Upper lobe of right lung (tissue), 1 donor: ENCODE measurements at regions not wholly inside any gene's neighbourhood (a gene's known extent, or its start where the extent isn't known, plus 50 kb on each side); places are given as distances from the start of the nearest gene placed in this dataset.
A peak's percentile ranks its signal among the peaks of the same experiment; 100 is the strongest.

ENCODE experiments used
- ATAC-seq: fragments of 200-7000 bp; cut with Tn5 transposase; one replicate; pipeline ENCODE4 v1.9.1; 2020; ENCODE audit warnings: mild to moderate bottlenecking, moderate library complexity
- DNase-seq: peaks from one replicate; pipeline ENCODE4 v3.0.0-alpha.2; 2020
- H3K27ac ChIP-seq: fragments of 200-600 bp; one replicate; pipeline ENCODE4 v1.8.0; 2022
- H3K27me3 ChIP-seq: fragments of 200-600 bp; one replicate; pipeline ENCODE4 v1.8.0; 2022; ENCODE audit warnings: mild to moderate bottlenecking
- H3K36me3 ChIP-seq: fragments of 200-600 bp; one replicate; pipeline ENCODE4 v1.8.0; 2022
- H3K4me1 ChIP-seq: fragments of 200-600 bp; one replicate; pipeline ENCODE4 v1.8.0; 2022
- H3K4me3 ChIP-seq: fragments of 200-600 bp; one replicate; pipeline ENCODE4 v1.8.0; 2022; ENCODE audit warnings: mild to moderate bottlenecking
- H3K9me3 ChIP-seq: fragments of 200-600 bp; one replicate; pipeline ENCODE4 v1.8.0; 2022
- CTCF ChIP-seq: fragments of 200-600 bp; IDR thresholded peaks from one replicate; pipeline ENCODE4 v1.8.0; 2022; ENCODE audit warnings: antibody characterized with exemption
- intact Hi-C: fragments of 100-400 bp; cut with DNase I; formaldehyde crosslinking; loops from one replicate; pipeline ENCODE4 v1.11.0; 2022
- donor health status: DM: no; HTN: yes; CAD: no; lungs with severe emphysema.

DNA sequence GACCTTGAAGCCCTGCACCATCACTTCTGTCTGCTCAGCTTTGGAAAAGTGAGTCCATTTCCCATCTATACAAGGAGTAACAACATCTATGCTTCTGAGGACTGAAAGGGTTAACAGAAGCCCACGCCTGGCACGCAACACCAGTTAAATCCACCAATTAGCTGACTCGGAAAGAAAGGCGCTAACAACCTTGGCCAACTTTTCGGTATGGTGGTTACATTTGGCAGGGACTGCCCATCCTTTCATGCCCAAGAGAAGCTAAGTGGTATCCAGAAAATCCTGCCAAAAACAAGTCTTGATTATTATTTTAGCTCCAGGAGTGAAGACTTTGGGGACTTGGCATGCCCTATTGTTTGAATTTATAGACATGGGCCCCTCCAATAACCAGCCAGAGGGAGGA is 202.3 kb upstream of the RPL38 start:
- H3K4me1 ChIP-seq, result no peaks in the 10 kb centered on the region
- ATAC-seq, result no peak
- H3K27me3 ChIP-seq, result peaks cover 17% of the 10 kb centered on the region
- intact Hi-C loops, result no loop called here
- DNase-seq, result no peak
- TF ChIP-seq CTCF, result no peak
- no peaks in the 10 kb centered on the region for H3K9me3 ChIP-seq
- no peak overlapping the region for H3K4me3 ChIP-seq
- H3K27ac ChIP-seq, result no peak overlapping the region
- no peaks in the 10 kb centered on the region for H3K36me3 ChIP-seq

DNA sequence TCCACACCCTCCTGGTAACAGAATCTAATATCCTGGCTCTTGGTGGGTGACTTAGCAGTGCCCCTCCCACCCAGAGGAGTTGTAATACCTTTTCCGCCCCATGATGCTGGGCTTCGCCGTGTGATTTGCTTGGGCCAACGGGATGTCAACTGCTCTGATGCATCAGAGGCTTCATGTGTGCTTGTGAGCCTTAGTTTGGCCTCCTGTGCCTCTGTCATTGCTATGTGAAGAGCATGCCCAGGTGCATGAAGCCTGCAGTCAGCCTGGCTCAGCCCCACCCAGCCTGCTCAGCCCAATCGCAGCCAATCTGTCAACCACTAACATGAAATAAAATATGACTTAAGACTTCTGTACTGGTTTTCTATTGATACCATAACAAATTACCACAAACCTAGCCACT is 201.2 kb upstream of the RPL38 start:
- no peaks in the 10 kb centered on the region for H3K36me3 ChIP-seq
- DNase-seq, result no peak
- intact Hi-C loops, result no loop called here
- ATAC-seq, result no peak
- no peak overlapping the region for H3K4me3 ChIP-seq
- H3K4me1 ChIP-seq, result no peaks in the 10 kb centered on the region
- peaks cover 21% of the 10 kb centered on the region for H3K27me3 ChIP-seq
- H3K27ac ChIP-seq, result no peak overlapping the region
- no peaks in the 10 kb centered on the region for H3K9me3 ChIP-seq
- TF ChIP-seq CTCF, result no peak

DNA sequence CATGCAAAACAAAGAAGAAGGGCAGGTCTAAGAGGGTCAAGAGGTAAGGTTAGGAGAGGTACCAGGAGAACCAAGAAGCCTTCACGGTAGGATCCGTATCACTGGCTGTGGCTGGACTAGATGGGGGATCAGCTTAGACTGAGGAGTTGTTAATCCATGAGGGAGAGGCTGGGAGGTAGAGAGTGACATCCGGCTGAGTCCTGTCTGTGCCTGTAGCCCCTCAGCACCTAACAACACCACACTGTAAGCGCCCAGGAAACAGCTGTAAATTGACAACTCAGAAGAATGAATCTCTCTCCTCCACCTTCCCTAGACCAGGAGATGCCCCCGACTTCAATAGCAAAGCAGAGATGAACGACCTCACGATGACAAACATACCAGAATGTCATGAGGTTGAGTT is 199.4 kb upstream of the RPL38 start:
- Histone ChIP-seq H3K27ac (no peak overlapping the region), H3K4me1 (no peaks in the 10 kb centered on the region), H3K27me3 (peaks cover 34% of the 10 kb centered on the region), H3K4me3 (no peak overlapping the region), H3K9me3 (no peaks in the 10 kb centered on the region), H3K36me3 (no peaks in the 10 kb centered on the region)
- DNase-seq, result no peak
- TF ChIP-seq CTCF, result no peak
- no peak for ATAC-seq
- intact Hi-C loops, result no loop called here

GRCh38 chr17:74005790-74006189 is 197.7 kb upstream of the RPL38 start:
- intact Hi-C loops, result no loop called here

GRCh38 chr17:74006371-74006770 is 197.1 kb upstream of the RPL38 start:
- Histone ChIP-seq H3K4me1 (no peaks in the 10 kb centered on the region), H3K27ac (no peak overlapping the region), H3K9me3 (no peaks in the 10 kb centered on the region), H3K27me3 (peaks cover 34% of the 10 kb centered on the region), H3K36me3 (no peaks in the 10 kb centered on the region), H3K4me3 (no peak overlapping the region)
- ATAC-seq (no peak), DNase-seq (no peak)
- no peak for TF ChIP-seq CTCF
- intact Hi-C loops, result no loop called here

More at GRCh38 chr17:74005790-74006189, 197.7 kb upstream of the RPL38 start:
- Histone ChIP-seq H3K27ac (no peak overlapping the region), H3K4me1 (no peaks in the 10 kb centered on the region), H3K9me3 (no peaks in the 10 kb centered on the region), H3K27me3 (peaks cover 34% of the 10 kb centered on the region), H3K4me3 (no peak overlapping the region), H3K36me3 (no peaks in the 10 kb centered on the region)
- TF ChIP-seq CTCF, result no peak
- DNase-seq, result no peak
- ATAC-seq, result no peak

GRCh38 chr17:74008196-74008595 is 195.3 kb upstream of the RPL38 start:
- no peak for TF ChIP-seq CTCF
- ATAC-seq, result peak; percentile 46
- no peaks in the 10 kb centered on the region for H3K4me1 ChIP-seq
- H3K36me3 ChIP-seq, result no peaks in the 10 kb centered on the region
- intact Hi-C loops, result no loop called here
- no peak overlapping the region for H3K4me3 ChIP-seq
- H3K27me3 ChIP-seq, result peaks cover 34% of the 10 kb centered on the region
- H3K27ac ChIP-seq, result no peak overlapping the region
- no peaks in the 10 kb centered on the region for H3K9me3 ChIP-seq
- no peak for DNase-seq
